ENCODE measurements at regions not wholly inside any gene's neighbourhood (a gene's known extent, or its start where the extent isn't known, plus 50 kb on each side); places are given as distances from the start of the nearest gene placed in this dataset.
"Not testable (repeated sequence)": the region's sequence is repeated elsewhere in the genome, so short reads cannot be mapped to it uniquely, and the experiment has no call there.

DNA sequence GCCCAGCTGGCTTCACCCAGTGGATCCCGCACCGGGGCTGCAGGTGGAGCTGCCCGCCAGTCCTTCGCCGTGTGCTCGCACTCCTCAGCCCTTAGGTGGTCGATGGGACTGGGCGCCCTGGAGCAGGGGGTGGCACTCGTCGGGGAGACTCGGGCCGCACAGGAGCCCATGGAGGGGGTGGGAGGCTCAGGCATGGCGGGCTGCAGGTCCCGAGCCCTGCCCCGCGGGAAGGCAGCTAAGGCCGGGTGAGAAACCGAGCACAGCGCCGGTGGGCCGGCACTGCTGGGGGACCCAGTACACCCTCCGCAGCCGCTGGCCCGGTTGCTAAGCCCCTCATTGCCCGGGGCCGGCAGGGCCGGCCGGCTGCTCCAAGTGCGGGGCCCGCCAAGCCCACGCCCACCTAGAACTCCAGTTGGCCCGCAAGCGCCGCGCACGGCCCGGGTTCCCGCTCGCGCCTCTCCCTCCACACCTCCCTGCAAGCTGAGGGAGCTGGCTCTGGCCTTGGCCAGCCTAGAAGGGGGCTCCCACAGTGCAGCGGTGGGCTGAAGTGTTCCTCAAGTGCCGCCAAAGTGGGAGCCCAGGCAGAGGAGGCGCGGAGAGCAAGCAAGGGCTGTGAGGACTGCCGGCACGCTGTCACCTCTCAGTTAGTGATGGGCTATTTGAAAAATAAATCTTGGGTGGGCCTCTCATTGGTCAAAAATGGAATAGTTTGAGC, 411.2 kb upstream of the NOX3 start:
- not testable (repeated sequence) for DNase-seq (ENCODE audit: low read depth)

DNA sequence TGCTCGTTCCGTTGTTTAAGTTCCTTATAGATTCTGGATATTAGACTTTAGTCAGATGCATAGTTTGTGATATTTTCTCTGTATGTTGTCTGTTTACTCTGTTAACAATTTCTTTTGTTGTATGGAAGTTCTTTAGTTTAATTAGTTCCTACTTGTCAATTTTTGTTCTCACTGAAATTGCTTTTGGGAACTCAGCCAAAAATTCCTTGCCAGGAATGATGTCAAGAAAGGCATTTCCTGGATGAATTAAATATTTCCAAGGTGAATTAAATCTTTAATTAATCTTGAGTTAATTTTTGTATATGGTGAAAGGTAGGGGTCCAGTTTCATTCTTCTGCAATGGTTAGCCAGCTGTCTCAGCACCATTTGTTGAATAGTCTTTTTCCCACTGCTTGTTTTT, 406.2 kb upstream of the NOX3 start:
- peak; percentile 29 for DNase-seq (ENCODE audit: low read depth)

DNA sequence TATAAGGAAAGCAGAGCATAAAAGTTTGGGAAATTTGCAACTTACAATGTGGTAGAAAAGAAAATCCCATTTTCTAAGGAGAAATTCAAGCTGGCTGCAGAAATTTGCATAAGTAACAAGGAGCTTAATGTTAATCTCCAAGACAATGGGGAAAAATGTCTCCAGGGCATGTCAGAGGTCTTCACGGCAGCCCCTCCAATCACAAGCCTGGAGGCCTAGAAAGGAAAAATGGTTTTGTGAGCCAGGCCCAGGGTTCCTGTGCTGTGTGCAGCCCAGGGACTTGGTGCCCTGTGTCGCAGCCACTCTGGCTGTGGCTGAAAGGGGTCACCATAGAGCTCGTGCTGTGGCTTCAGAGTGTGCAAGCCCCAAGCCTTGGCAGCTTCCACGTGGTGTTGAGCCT, 403.3 kb upstream of the NOX3 start:
- not testable (repeated sequence) for DNase-seq (ENCODE audit: low read depth)

DNA sequence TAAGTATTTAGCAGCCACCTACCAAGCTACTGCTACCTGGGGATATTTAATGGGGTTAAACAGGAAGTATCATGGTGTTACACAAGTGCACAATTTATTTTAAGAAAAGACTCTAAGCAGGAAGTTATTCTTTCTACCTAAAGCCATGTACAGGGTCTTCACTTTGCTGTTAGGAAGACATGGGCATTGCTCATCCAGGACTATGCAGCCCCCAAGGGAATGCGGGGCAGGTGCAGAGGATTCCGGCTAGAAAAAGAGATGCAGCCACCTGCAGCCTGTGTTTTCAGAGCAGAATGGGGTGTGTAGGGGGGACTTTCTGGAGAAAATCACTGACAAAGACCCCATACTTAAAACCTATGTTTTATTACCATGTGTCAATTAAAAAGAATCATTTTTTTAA, 399.1 kb upstream of the NOX3 start:
- DNase-seq (ENCODE audit: low read depth) = no peak

DNA sequence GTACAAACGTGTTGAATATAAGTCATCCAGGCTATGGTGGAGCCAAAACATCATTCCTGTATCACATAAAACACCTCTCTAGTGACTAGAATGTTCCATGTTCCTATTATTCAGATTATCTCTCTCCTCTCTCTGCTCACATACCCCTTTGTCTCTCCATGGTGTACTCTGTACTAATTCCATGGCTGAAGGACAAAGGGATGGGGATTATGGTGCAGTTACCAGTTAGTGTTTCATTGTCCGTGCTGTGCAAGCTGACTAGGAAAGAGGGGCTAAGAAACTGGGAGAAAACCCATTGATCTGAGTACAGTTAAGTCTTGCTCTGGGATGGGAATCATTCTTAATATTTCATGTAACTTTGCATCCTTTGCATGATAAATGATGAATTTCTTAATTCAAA, 397.4 kb upstream of the NOX3 start:
- DNase-seq (ENCODE audit: low read depth) = no peak

DNA sequence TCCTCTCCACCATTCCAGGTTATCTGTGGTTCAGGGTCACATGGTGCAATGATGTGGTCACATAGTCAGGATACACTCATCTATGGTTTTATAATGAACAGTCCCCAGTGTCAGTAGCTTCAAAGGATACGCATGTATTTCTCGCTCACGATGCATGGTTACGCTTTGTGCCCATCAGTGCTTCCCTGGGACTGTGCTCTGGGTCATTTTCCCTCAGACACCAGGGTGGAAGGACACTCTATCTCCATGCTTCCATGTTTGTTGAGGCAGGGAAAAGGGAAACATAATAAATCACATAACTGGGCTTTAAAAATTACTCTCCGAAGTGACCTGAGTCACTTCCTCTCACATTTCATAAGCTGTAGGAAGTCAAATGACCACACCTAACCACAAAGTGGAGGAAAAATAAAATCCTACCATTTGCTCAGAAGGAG, 394.8 kb upstream of the NOX3 start:
- DNase-seq (ENCODE audit: low read depth) = peak; percentile 72

DNA sequence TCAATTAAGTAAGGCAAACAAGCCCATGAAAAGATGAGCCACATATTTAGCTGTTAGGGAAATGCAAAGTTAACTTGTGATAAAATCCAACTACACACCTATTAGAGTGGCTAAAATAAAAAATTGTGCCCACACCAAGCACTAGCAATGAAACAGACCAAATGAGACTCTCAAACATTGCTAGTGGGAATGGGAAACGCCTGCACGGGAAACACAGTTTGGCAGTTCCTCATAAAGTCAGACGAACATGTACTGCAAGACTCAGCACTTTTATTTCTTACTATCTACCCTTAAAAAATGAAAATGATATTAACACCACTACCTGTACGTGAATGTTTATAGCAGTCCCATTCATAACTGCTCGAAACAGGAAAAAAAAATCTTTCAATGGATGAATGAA, 392.1 kb upstream of the NOX3 start:
- no peak for DNase-seq (ENCODE audit: low read depth)

DNA sequence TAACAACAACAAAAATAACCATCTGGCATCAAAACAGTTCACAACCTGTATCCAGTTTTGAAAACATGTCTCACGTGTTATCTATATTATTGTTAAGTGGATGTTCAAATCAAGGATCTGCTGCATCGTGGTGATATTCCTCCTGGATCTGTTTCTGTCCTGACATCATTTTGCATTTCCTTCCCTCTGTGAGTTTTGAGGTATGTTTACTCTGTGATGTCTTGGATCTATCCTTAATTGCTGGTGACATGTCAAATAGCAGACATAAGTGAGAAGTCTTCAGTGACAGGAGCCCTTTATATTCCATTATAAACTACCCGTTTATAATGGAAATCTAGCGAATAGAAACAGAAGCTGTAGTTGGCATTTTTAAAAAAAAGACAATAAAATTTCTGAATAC, 381.8 kb upstream of the NOX3 start:
- no peak for DNase-seq (ENCODE audit: low read depth)

DNA sequence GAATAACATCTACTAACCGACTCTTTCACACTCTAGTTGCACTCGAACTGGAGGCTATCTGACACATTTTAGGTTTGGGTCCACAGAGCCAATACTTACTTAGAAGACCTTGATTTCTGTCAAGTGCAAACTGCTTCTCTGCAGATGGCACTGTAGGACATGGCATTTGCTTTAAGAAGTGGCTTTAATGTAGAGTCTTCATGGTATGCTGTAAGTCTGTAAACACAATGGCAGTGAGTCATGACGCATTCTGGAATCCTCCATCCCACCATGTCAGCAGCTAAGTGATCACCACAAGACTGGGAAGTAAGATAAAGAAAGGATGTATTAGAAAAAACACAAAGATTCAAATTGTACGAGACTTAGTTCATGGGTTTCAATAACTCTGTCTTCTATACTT, 377.0 kb upstream of the NOX3 start:
- DNase-seq (ENCODE audit: low read depth) = peak; percentile 66

- DNase-seq (ENCODE audit: low read depth) = no peak
These were observed 374.9 kb upstream of the NOX3 start for GRCh38 chr6:155830531-155830930.

DNA sequence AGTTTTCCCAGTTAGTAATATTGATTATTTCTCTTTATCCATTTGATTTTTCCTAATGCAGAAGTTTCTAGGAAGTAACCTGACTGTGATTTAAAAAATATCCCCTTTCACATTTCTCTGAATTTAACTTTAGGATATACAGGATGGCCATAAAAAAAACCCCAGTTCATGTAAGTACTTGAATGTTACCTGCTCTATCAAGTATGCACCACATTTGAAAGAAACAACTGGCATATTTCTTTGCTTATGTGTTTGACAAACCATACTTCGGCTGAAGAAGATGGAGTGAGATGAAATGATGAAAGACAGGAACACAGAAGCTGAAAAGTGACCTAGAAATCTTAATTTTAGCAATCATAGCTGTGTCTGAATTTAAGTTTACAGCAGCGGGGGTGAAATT, 374.0 kb upstream of the NOX3 start:
- no peak for DNase-seq (ENCODE audit: low read depth)

- no peak for DNase-seq (ENCODE audit: low read depth)
These were observed 373.4 kb upstream of the NOX3 start for GRCh38 chr6:155828989-155829388.

GRCh38 chr6:155818698-155819097, 363.1 kb upstream of the NOX3 start:
- no peak for DNase-seq (ENCODE audit: low read depth)

- no peak for DNase-seq (ENCODE audit: low read depth)
These were observed 357.9 kb upstream of the NOX3 start for GRCh38 chr6:155813548-155813947.

DNA sequence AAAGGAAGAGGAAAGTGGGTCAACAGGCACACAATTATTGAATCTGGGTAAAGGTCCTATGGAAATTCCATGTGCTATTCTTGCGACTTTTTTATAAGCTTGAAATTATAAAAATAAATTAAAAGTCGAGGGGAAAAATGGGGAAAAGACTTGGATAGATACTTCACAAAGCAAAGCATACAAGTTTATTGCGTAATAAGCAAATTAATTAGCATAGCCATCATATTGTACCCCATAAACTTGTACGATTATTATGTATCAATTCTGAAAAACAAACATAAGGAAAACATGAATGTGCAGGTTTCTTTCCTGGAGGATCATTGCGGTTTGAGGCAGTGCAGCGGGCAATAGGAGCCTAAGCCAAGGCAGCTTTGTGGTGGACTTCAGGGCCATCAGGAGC, 351.6 kb upstream of the NOX3 start:
- DNase-seq (ENCODE audit: low read depth) = no peak

GRCh38 chr6:155801046-155801445, 345.4 kb upstream of the NOX3 start:
- no peak for DNase-seq (ENCODE audit: low read depth)

- DNase-seq (ENCODE audit: low read depth) = peak; percentile 13
These were observed 343.2 kb upstream of the NOX3 start for GRCh38 chr6:155798876-155799275.

DNA sequence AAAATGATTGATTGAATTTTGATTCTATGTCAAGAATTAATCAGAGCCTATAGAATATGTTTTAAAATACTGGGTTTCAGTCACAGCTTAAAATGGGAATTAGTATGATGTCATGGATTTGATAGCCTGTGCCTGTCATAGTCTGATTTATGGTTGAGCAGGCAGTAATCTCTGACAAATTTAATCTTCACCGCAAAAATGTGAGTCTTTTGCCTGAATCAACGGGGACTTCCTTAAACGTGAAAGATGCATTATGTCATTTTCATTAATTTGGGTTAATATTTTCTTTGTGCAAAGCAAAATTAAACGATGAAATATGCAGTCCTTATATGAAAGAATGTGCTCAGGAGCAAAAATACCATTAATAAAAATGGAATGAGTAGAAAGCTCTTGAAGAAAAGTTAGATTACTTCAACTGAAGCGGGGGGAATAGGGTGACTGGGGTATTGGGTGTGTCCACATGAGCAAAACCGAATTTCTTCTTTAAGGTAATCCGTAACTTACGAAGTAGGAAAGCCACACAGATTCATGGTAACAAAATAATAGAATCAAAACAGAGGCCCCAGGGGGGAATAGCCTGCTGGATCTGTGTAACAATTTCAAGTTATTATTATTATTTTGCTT, 339.6 kb upstream of the NOX3 start:
- no peak for DNase-seq (ENCODE audit: low read depth)

DNA sequence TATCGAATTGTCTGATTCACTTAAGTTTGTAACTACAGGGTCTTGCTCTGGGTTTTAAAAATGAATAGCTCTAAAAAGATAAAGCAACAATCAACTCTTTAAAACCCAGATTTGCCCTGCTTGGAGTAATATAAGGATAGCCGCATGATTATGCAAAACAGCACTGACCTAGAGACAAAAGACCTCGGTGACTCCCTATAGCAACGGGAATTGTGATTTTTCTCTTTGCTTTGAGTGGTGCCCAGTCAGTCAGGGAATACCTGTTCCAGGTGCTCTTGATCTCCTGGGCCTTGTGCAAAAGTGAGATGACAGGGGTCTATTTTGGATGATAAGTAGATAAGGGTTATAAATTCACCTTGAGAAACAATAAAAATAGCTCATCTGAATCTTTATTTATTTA, 336.3 kb upstream of the NOX3 start:
- no peak for DNase-seq (ENCODE audit: low read depth)

- peak; percentile 4 for DNase-seq (ENCODE audit: low read depth)
These were observed 335.5 kb upstream of the NOX3 start for GRCh38 chr6:155791186-155791585.

- DNase-seq (ENCODE audit: low read depth) = no peak
These were observed 331.5 kb upstream of the NOX3 start for GRCh38 chr6:155787168-155787567.

GRCh38 chr6:155786528-155786927, 330.9 kb upstream of the NOX3 start:
- no peak for DNase-seq (ENCODE audit: low read depth)

- no peak for DNase-seq (ENCODE audit: low read depth)
These were observed 327.3 kb upstream of the NOX3 start for GRCh38 chr6:155782739-155783459.

Measured in renal cortical epithelial cell (primary cell).